Astrocyte (in vitro differentiated cells and primary cell): ENCODE measurements at regions not wholly inside any gene's neighbourhood (a gene's known extent, or its start where the extent isn't known, plus 50 kb on each side); places are given as distances from the start of the nearest gene placed in this dataset.

Experiments
- CTCF ChIP-seq: IDR thresholded peaks from 2 replicates; pipeline ENCODE4 v1.5.1; 2011; ENCODE audit warnings: low read depth, mild to moderate bottlenecking, inconsistent platforms, low read length, moderate library complexity; ENCODE audit not compliant: insufficient read depth
- EZH2 ChIP-seq: IDR thresholded peaks from 2 replicates; pipeline ENCODE4 v1.6.1; 2012; ENCODE audit warnings: mild to moderate bottlenecking, low read length, inconsistent platforms; ENCODE audit not compliant: insufficient read depth

GRCh38 chr16:54783980-54784379, 146.7 kb upstream of the IRX5 start:
- TF ChIP-seq EZH2 (no peak), CTCF (no peak)
